ENCODE measurements at regions not wholly inside any gene's neighbourhood (a gene's known extent, or its start where the extent isn't known, plus 50 kb on each side); places are given as distances from the start of the nearest gene placed in this dataset.

GRCh38 chr2:108182489-108182888 is 57.3 kb upstream of the SULT1C3 start:
- TF ChIP-seq, protein P1, sequence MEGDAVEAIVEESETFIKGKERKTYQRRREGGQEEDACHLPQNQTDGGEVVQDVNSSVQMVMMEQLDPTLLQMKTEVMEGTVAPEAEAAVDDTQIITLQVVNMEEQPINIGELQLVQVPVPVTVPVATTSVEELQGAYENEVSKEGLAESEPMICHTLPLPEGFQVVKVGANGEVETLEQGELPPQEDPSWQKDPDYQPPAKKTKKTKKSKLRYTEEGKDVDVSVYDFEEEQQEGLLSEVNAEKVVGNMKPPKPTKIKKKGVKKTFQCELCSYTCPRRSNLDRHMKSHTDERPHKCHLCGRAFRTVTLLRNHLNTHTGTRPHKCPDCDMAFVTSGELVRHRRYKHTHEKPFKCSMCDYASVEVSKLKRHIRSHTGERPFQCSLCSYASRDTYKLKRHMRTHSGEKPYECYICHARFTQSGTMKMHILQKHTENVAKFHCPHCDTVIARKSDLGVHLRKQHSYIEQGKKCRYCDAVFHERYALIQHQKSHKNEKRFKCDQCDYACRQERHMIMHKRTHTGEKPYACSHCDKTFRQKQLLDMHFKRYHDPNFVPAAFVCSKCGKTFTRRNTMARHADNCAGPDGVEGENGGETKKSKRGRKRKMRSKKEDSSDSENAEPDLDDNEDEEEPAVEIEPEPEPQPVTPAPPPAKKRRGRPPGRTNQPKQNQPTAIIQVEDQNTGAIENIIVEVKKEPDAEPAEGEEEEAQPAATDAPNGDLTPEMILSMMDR (IDR thresholded peaks at IDR 0.05; ENCODE audit: insufficient read depth, low read depth, low read length) = no peak
- TF ChIP-seq EZH2 (IDR thresholded peaks at IDR 0.05; ENCODE audit: insufficient read depth, low read length) = no peak
